CD14-positive monocyte (primary cell): ENCODE measurements at regions not wholly inside any gene's neighbourhood (a gene's known extent, or its start where the extent isn't known, plus 50 kb on each side); places are given as distances from the start of the nearest gene placed in this dataset.

ENCODE experiments used
- DNase-seq, 3 donors: peaks; one replicate each; pipeline ENCODE4 v3.0.0-alpha.2; 2011 to 2022
- H2AFZ ChIP-seq: 2 replicates; pipeline ENCODE4 v1.6.0; 2012; ENCODE audit warnings: mild to moderate bottlenecking, low read depth, low read length, inconsistent platforms; ENCODE audit not compliant: insufficient read depth, poor library complexity, severe bottlenecking
- H3K27ac ChIP-seq, 2 donors: 1 replicate in 1 of 2; 2 replicates in 1 of 2; pipeline ENCODE4 v1.5.1; 2012 to 2013; ENCODE audit warnings: low read length in 2 of 2, control low read depth in 1 of 2, inconsistent platforms in 1 of 2, low read depth in 1 of 2, mild to moderate bottlenecking in 1 of 2
- H3K27me3 ChIP-seq, 2 donors: one replicate each; pipeline versions ENCODE4 v1.6.0 to v1.6.1; 2011 to 2013; ENCODE audit warnings: low read length in 2 of 2; ENCODE audit not compliant: control insufficient read depth in 2 of 2, insufficient read depth in 2 of 2
- H3K36me3 ChIP-seq, 2 donors: replicated peaks in 1 of 2; 1 replicate in 1 of 2; 2 replicates in 1 of 2; pipeline versions ENCODE4 v1.5.1 to v1.6.1; 2012 to 2013; ENCODE audit warnings: low read length in 2 of 2, control low read depth in 1 of 2, inconsistent platforms in 1 of 2, mild to moderate bottlenecking in 1 of 2; ENCODE audit not compliant: insufficient read depth in 2 of 2, control insufficient read depth in 1 of 2
- H3K4me1 ChIP-seq, 2 donors: 1 replicate in 1 of 2; 2 replicates in 1 of 2; pipeline versions ENCODE4 v1.5.1 to v1.6.1; 2012 to 2013; ENCODE audit warnings: low read length in 2 of 2, control low read depth in 1 of 2, inconsistent platforms in 1 of 2, mild to moderate bottlenecking in 1 of 2, moderate library complexity in 1 of 2; ENCODE audit not compliant: insufficient read depth in 2 of 2, control insufficient read depth in 1 of 2
- H3K4me2 ChIP-seq: replicated peaks from 2 replicates; pipeline ENCODE3; 2012; ENCODE audit warnings: low read length, moderate library complexity, mild to moderate bottlenecking; ENCODE audit not compliant: poor library complexity, severe bottlenecking; ENCODE audit errors: extremely low read depth
- H3K4me3 ChIP-seq, 3 experiments: fragments of 200-600 bp in 1 of 3; sonication (generic) in 1 of 3; replicated peaks in 1 of 3; 1 replicate in 2 of 3; 2 replicates in 1 of 3; pipeline ENCODE4 v1.5.1; 2011 to 2013; ENCODE audit warnings: low read length in 3 of 3, mild to moderate bottlenecking in 3 of 3, control low read depth in 2 of 3, low read depth in 2 of 3, inconsistent platforms in 1 of 3, moderate library complexity in 1 of 3
- H3K79me2 ChIP-seq: 2 replicates; pipeline ENCODE4 v1.6.0; 2012; ENCODE audit warnings: mild to moderate bottlenecking, control low read depth, inconsistent platforms, low read length, moderate library complexity; ENCODE audit not compliant: insufficient read depth
- H3K9ac ChIP-seq: 2 replicates; pipeline ENCODE4 v1.6.0; 2017; ENCODE audit warnings: low read length, mild to moderate bottlenecking; ENCODE audit not compliant: insufficient read depth, poor library complexity, severe bottlenecking
- H3K9me3 ChIP-seq, 2 donors: replicated peaks in 1 of 2; 1 replicate in 1 of 2; 2 replicates in 1 of 2; pipeline versions ENCODE4 v1.5.1 to v1.6.1; 2012 to 2013; ENCODE audit warnings: low read length in 2 of 2, control low read depth in 1 of 2; ENCODE audit not compliant: control insufficient read depth in 1 of 2, insufficient read depth in 1 of 2
- H4K20me1 ChIP-seq: 2 replicates; pipeline ENCODE4 v1.6.0; 2012; ENCODE audit warnings: mild to moderate bottlenecking, low read length, control low read depth, moderate library complexity; ENCODE audit not compliant: insufficient read depth
- H3K27ac Mint-ChIP-seq, 7 donors: one replicate each; pipeline ENCODE4 v1.8.0; 2020; ENCODE audit warnings: mild to moderate bottlenecking in 7 of 7, mixed read lengths in 7 of 7, moderate library complexity in 6 of 7, inconsistent platforms in 2 of 7
- H3K27me3 Mint-ChIP-seq, 3 donors: one replicate each; pipeline ENCODE4 v1.8.0; 2021 to 2022; ENCODE audit warnings: low read depth in 3 of 3, mild to moderate bottlenecking in 3 of 3, mixed read lengths in 3 of 3, moderate library complexity in 3 of 3, inconsistent platforms in 1 of 3
- H3K36me3 Mint-ChIP-seq, 2 donors: one replicate each; pipeline ENCODE4 v1.8.0; 2020; ENCODE audit warnings: mixed read lengths in 2 of 2, inconsistent platforms in 1 of 2, mild to moderate bottlenecking in 1 of 2
- H3K4me1 Mint-ChIP-seq: one replicate; pipeline ENCODE4 v1.8.0; 2020; ENCODE audit warnings: mild to moderate bottlenecking, mixed read lengths
- H3K4me3 Mint-ChIP-seq, 2 donors: one replicate each; pipeline ENCODE4 v1.8.0; 2020; ENCODE audit warnings: mild to moderate bottlenecking in 2 of 2, mixed read lengths in 2 of 2, moderate library complexity in 1 of 2
- H3K9me3 Mint-ChIP-seq, 7 donors: one replicate each; pipeline ENCODE4 v1.8.0; 2020 to 2022; ENCODE audit warnings: mixed read lengths in 7 of 7, mild to moderate bottlenecking in 6 of 7, moderate library complexity in 6 of 7, inconsistent platforms in 2 of 7
- CTCF ChIP-seq: fragments of 200-600 bp; IDR thresholded peaks from one replicate; pipeline ENCODE4 v1.8.0; 2022; ENCODE audit warnings: antibody characterized with exemption, mild to moderate bottlenecking
- WGBS: methylation state at CpG from one replicate; pipeline ENCODE4 v1.1.5; 2013; ENCODE audit warnings: missing lambda C conversion rate; ENCODE audit not compliant: insufficient coverage; 5-methylcytosine and 5-hydroxymethylcytosine counted together
- intact Hi-C, 2 donors: fragments of 100-400 bp; cut with micrococcal nuclease; formaldehyde crosslinking; loops; one replicate each; pipeline versions ENCODE4 v1.15.0 to v1.15.1; 2023

DNA sequence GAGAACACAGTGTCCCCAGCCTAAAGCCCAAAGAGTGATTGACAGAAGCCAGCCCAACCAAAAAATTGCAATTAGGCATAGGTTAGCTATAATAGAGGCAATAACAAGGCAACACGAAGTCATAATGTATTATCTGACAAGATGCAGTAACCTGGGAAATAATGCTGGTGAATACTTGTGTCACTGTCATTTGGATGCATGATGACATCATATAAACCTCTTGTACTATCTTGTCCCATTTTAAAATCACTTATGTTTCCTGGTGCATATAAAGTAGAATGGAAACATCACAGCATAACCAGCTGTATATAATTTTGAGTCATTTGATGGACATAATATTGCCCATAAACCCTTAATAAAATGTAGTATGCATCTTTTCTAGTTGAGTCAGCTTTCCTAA is 1138.3 kb upstream of the LRRTM3 start:
- Histone ChIP-seq H3K27me3 (no peaks in the 10 kb centered on the region), H3K9ac (no peak overlapping the region), H4K20me1 (no peaks in the 10 kb centered on the region), H3K4me1 (no peaks in the 10 kb centered on the region), H3K4me3 (no peak overlapping the region), H3K27ac (no peak overlapping the region), H2AFZ (no peak overlapping the region), H3K79me2 (no peaks in the 10 kb centered on the region), H3K9me3 (peaks cover 0 to 5% of the 10 kb centered on the region in 2 donors), H3K4me2 (no peak overlapping the region), H3K36me3 (no peaks in the 10 kb centered on the region)
- DNase-seq = no peak
- no peak for TF ChIP-seq CTCF
- Mint-ChIP-seq H3K9me3 (peaks cover 0 to 8% (median 6%) of the 10 kb centered on the region in 7 donors), H3K36me3 (no peaks in the 10 kb centered on the region), H3K27ac (no peak overlapping the region), H3K4me1 (no peaks in the 10 kb centered on the region), H3K27me3 (no peaks in the 10 kb centered on the region), H3K4me3 (no peak overlapping the region)
- intact Hi-C loops = no loop called here
- no CpG with 5 or more reads among the region's 1 CpG for WGBS

GRCh38 chr10:65788271-65788670 is 1137.6 kb upstream of the LRRTM3 start:
- no peaks in the 10 kb centered on the region for H3K27me3 ChIP-seq
- TF ChIP-seq CTCF = no peak
- H3K36me3 ChIP-seq = no peaks in the 10 kb centered on the region
- Mint-ChIP-seq H3K9me3 (peaks cover 0 to 8% (median 6%) of the 10 kb centered on the region in 7 donors), H3K4me3 (no peak overlapping the region), H3K4me1 (no peaks in the 10 kb centered on the region), H3K36me3 (no peaks in the 10 kb centered on the region), H3K27ac (no peak overlapping the region), H3K27me3 (no peaks in the 10 kb centered on the region)
- no peaks in the 10 kb centered on the region for H3K4me1 ChIP-seq
- H3K9me3 ChIP-seq = peaks cover 0 to 5% of the 10 kb centered on the region in 2 donors
- intact Hi-C loops = no loop called here
- no peak overlapping the region for H3K4me3 ChIP-seq
- no peak overlapping the region for H2AFZ ChIP-seq
- H3K9ac ChIP-seq = no peak overlapping the region
- no peaks in the 10 kb centered on the region for H3K79me2 ChIP-seq
- H3K27ac ChIP-seq = no peak overlapping the region
- no peak for DNase-seq
- H3K4me2 ChIP-seq = no peak overlapping the region
- H4K20me1 ChIP-seq = no peaks in the 10 kb centered on the region
